NT2/D1 (cell line): ENCODE measurements at regions not wholly inside any gene's neighbourhood (a gene's known extent, or its start where the extent isn't known, plus 50 kb on each side); places are given as distances from the start of the nearest gene placed in this dataset.

ENCODE experiments used
- DNase-seq: peaks from one replicate; pipeline ENCODE4 v3.0.0-alpha.2; 2011; ENCODE audit warnings: low read depth, low spot score
- H3K27me3 ChIP-seq: 2 replicates; pipeline ENCODE4 v1.6.0; 2011; ENCODE audit warnings: mild to moderate bottlenecking; ENCODE audit not compliant: insufficient read length, insufficient read depth
- H3K36me3 ChIP-seq: 2 replicates; pipeline ENCODE4 v1.6.1; 2011; ENCODE audit warnings: mild to moderate bottlenecking, low read length, mixed read lengths; ENCODE audit not compliant: insufficient read depth, insufficient read length
- H3K4me1 ChIP-seq: 2 replicates; pipeline ENCODE4 v1.5.1; 2011; ENCODE audit not compliant: insufficient read depth, insufficient read length
- H3K4me3 ChIP-seq: 2 replicates; pipeline ENCODE4 v1.5.1; 2011; ENCODE audit warnings: low read depth; ENCODE audit not compliant: insufficient read length
- H3K9ac ChIP-seq: 2 replicates; pipeline ENCODE4 v1.6.0; 2011; ENCODE audit warnings: low read depth; ENCODE audit not compliant: insufficient read length
- H3K9me3 ChIP-seq: 2 replicates; pipeline ENCODE4 v1.5.1; 2011; ENCODE audit warnings: mild to moderate bottlenecking, low read length; ENCODE audit not compliant: insufficient read depth
- SUZ12 ChIP-seq: IDR thresholded peaks from 2 replicates; pipeline ENCODE4 v1.6.1; 2011; ENCODE audit not compliant: insufficient read length, insufficient read depth; ENCODE audit errors: extremely low read depth
- YY1 ChIP-seq: IDR thresholded peaks from 2 replicates; pipeline ENCODE4 v1.6.1; 2011; ENCODE audit not compliant: insufficient read length, insufficient read depth
- ZNF274 ChIP-seq: IDR thresholded peaks from 2 replicates; pipeline ENCODE4 v1.6.1; 2011; ENCODE audit warnings: mild to moderate bottlenecking, low read depth, low read length

- Histone ChIP-seq H3K9me3 (no peaks in the 10 kb centered on the region), H3K4me1 (no peaks in the 10 kb centered on the region), H3K36me3 (no peaks in the 10 kb centered on the region), H3K4me3 (no peak overlapping the region), H3K27me3 (no peaks in the 10 kb centered on the region), H3K9ac (no peak overlapping the region)
- DNase-seq = no peak
- no peak for TF ChIP-seq YY1
- no peak for TF ChIP-seq ZNF274
- TF ChIP-seq SUZ12 = no peak
Observed at GRCh38 chr5:112525217-112525616, 106.1 kb upstream of the EPB41L4A start.

GRCh38 chr5:112528928-112529327, 109.9 kb upstream of the EPB41L4A start:
- Histone ChIP-seq H3K36me3 (no peaks in the 10 kb centered on the region), H3K27me3 (no peaks in the 10 kb centered on the region)
- no peak for TF ChIP-seq SUZ12
- no peak for TF ChIP-seq ZNF274
- no peak for TF ChIP-seq YY1

DNA sequence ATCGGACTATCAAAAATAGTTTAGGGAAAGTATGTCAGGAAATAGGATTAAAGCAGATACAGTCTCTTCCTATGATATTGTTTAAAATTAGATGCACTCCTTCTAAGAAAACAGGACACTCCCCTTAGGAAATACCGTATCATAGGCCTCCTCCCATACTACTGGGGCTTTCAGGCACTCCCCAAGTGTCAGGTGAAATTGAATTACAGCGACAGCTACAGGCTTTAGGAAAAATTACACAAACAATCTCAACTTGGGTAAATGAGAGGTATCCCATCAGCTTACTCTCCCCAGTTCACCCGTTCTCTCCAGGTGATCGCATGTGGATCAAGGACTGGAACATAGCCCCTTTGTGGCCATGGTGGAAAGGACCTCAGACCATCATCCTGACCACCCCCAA, 110.4 kb upstream of the EPB41L4A start:
- Histone ChIP-seq H3K4me3 (no peak overlapping the region), H3K9me3 (no peaks in the 10 kb centered on the region), H3K9ac (no peak overlapping the region), H3K27me3 (no peaks in the 10 kb centered on the region), H3K4me1 (peaks cover 3% of the 10 kb centered on the region), H3K36me3 (no peaks in the 10 kb centered on the region)
- TF ChIP-seq ZNF274 = no peak
- TF ChIP-seq YY1 = no peak
- no peak for TF ChIP-seq SUZ12
- no peak for DNase-seq

More at GRCh38 chr5:112528928-112529327, 109.9 kb upstream of the EPB41L4A start:
- H3K9me3 ChIP-seq = no peaks in the 10 kb centered on the region
- H3K9ac ChIP-seq = no peak overlapping the region
- DNase-seq = no peak
- no peak overlapping the region for H3K4me3 ChIP-seq
- H3K4me1 ChIP-seq = peaks cover 3% of the 10 kb centered on the region

- H3K9ac ChIP-seq = no peak overlapping the region
- H3K9me3 ChIP-seq = no peaks in the 10 kb centered on the region
- no peaks in the 10 kb centered on the region for H3K27me3 ChIP-seq
- H3K36me3 ChIP-seq = no peaks in the 10 kb centered on the region
- peaks cover 3% of the 10 kb centered on the region for H3K4me1 ChIP-seq
- no peak for DNase-seq
- TF ChIP-seq ZNF274 (no peak), YY1 (no peak), SUZ12 (no peak)
- no peak overlapping the region for H3K4me3 ChIP-seq
Observed at GRCh38 chr5:112532654-112533360, 113.7 kb upstream of the EPB41L4A start.

- H3K4me1 ChIP-seq = peaks cover 3% of the 10 kb centered on the region
- no peak overlapping the region for H3K4me3 ChIP-seq
- no peaks in the 10 kb centered on the region for H3K27me3 ChIP-seq
- H3K9me3 ChIP-seq = no peaks in the 10 kb centered on the region
- H3K9ac ChIP-seq = no peak overlapping the region
- TF ChIP-seq YY1 (no peak), ZNF274 (no peak), SUZ12 (no peak)
- H3K36me3 ChIP-seq = no peaks in the 10 kb centered on the region
- peak; percentile 33 for DNase-seq
Observed at GRCh38 chr5:112533362-112533761, 114.3 kb upstream of the EPB41L4A start.

GRCh38 chr5:112534067-112534583, 115.0 kb upstream of the EPB41L4A start:
- H3K27me3 ChIP-seq = no peaks in the 10 kb centered on the region
- H3K36me3 ChIP-seq = no peaks in the 10 kb centered on the region
- no peaks in the 10 kb centered on the region for H3K9me3 ChIP-seq
- DNase-seq = no peak
- H3K9ac ChIP-seq = no peak overlapping the region
- H3K4me1 ChIP-seq = peaks cover 3% of the 10 kb centered on the region
- H3K4me3 ChIP-seq = no peak overlapping the region
- no peak for TF ChIP-seq YY1
- TF ChIP-seq SUZ12 = no peak
- no peak for TF ChIP-seq ZNF274

DNA sequence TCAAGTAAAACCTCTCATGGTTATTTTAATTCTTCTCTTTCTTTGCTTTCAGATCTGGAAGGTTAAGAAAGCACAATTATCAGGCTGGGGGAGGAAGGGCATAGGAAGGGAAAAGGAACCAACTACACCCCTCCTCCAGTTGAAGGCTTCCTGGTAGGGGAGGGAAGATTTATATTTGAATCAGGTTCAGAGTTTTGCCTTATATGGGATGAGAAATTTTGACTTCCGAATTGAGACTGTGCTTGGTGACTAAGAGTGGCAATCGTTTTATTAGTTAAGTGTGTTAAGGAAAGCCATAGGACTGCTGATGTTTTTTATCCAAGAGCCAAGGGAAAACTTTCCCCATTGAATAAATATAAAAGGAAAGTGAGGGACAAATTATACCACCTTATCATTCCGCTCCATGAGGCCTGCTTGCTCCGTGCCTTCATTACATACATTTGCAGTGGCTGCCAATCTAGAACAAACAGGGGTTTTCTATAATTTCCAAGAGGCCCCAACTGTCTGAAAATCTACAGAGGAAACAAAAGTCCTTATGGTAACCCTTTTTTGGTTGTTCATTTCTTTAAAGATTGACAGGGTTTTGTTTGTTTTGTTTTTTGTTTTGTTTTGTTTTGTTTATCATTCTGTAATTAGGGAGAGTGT, 115.7 kb upstream of the EPB41L4A start:
- no peak overlapping the region for H3K4me3 ChIP-seq
- H3K9me3 ChIP-seq = no peaks in the 10 kb centered on the region
- no peak overlapping the region for H3K9ac ChIP-seq
- no peak for DNase-seq
- H3K4me1 ChIP-seq = peaks cover 3% of the 10 kb centered on the region
- H3K27me3 ChIP-seq = no peaks in the 10 kb centered on the region
- TF ChIP-seq ZNF274 (no peak), YY1 (no peak), SUZ12 (no peak)
- H3K36me3 ChIP-seq = no peaks in the 10 kb centered on the region
